Large intestine (tissue), 3 donors: ENCODE measurements at regions not wholly inside any gene's neighbourhood (a gene's known extent, or its start where the extent isn't known, plus 50 kb on each side); places are given as distances from the start of the nearest gene placed in this dataset.

Source experiments
- DNase-seq, 2 donors: peaks; one replicate each; pipeline versions ENCODE4 v3.0.0 to v3.0.0-alpha.2; 2013
- H3K27ac ChIP-seq: one replicate; pipeline ENCODE4 v1.5.1; 2013; ENCODE audit warnings: low read length
- H3K27me3 ChIP-seq: 2 replicates; pipeline ENCODE4 v1.6.1; 2013; ENCODE audit warnings: low read length; ENCODE audit not compliant: control insufficient read depth, insufficient read depth
- H3K36me3 ChIP-seq: 2 replicates; pipeline ENCODE4 v1.6.1; 2013; ENCODE audit warnings: low read length; ENCODE audit not compliant: control insufficient read depth, insufficient read depth
- H3K4me1 ChIP-seq: one replicate; pipeline ENCODE4 v1.6.1; 2013; ENCODE audit warnings: low read length; ENCODE audit not compliant: control insufficient read depth, insufficient read depth
- H3K4me3 ChIP-seq: one replicate; pipeline ENCODE4 v1.5.1; 2013; ENCODE audit warnings: low read length
- H3K9me3 ChIP-seq: one replicate; pipeline ENCODE4 v1.6.1; 2013; ENCODE audit warnings: mild to moderate bottlenecking, low read depth, low read length, moderate library complexity; ENCODE audit not compliant: control insufficient read depth
- WGBS: methylation state at CpG from one replicate; pipeline ENCODE4 v1.1.5; 2013; ENCODE audit warnings: low lambda C conversion rate; ENCODE audit not compliant: insufficient coverage; 5-methylcytosine and 5-hydroxymethylcytosine counted together

- H3K27ac ChIP-seq, result no peak overlapping the region
- 85% methylated on average over 3 of the region's 4 CpGs for WGBS
- H3K4me3 ChIP-seq, result no peak overlapping the region
- no peaks in the 10 kb centered on the region for H3K36me3 ChIP-seq
- H3K27me3 ChIP-seq, result no peaks in the 10 kb centered on the region
- DNase-seq, result no peak
- H3K4me1 ChIP-seq, result no peaks in the 10 kb centered on the region
- H3K9me3 ChIP-seq, result no peaks in the 10 kb centered on the region
Observed at GRCh38 chr5:22918511-22918910, 65.4 kb upstream of the CDH12 start.

DNA sequence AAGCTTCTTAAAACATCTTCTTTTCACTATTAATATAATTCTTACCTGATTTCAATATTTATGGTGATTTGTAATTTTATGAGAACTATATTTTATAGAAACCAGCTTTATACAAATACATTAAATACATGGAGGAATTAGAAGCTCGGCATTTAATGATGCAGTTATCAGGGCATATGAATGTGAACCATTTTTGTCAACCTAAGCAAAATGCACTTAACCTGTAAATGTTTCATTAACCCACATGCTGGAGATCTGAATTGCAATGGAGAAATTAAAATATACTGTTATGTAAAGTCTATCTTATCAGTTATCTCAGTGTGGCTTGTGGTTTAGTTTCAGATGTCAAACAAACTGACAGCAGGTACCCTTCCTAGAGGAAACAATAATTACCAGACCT lies 63.2 kb upstream of the CDH12 start:
- 83% methylated on average over 1 of the region's 1 CpG for WGBS
- no peak overlapping the region for H3K4me3 ChIP-seq
- no peaks in the 10 kb centered on the region for H3K36me3 ChIP-seq
- no peak for DNase-seq
- H3K4me1 ChIP-seq, result no peaks in the 10 kb centered on the region
- H3K9me3 ChIP-seq, result no peaks in the 10 kb centered on the region
- no peak overlapping the region for H3K27ac ChIP-seq
- H3K27me3 ChIP-seq, result no peaks in the 10 kb centered on the region

- H3K27me3 ChIP-seq, result no peaks in the 10 kb centered on the region
- no peaks in the 10 kb centered on the region for H3K4me1 ChIP-seq
- H3K9me3 ChIP-seq, result no peaks in the 10 kb centered on the region
- no peaks in the 10 kb centered on the region for H3K36me3 ChIP-seq
- no peak overlapping the region for H3K4me3 ChIP-seq
- no peak for DNase-seq
- H3K27ac ChIP-seq, result no peak overlapping the region
Observed at GRCh38 chr5:22911019-22911418, 57.9 kb upstream of the CDH12 start.

DNA sequence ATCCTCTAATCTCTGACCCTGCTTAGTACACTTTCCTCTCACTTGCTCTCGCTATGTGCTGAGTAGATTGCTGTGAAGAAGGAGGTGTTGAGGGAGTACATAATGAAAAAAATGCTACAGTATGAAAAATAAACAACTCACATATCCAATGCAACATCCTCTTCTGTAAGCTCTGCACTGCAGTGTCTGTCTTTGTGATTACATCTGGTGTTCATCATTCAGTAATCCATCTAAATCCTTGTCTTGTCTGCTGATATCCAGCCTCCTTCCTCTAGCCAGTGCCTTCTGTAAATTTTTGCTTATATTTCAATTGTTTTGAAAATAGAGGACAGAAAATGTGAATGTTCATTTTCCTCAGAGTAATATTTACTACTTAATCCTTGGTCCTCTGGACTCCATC lies 57.4 kb upstream of the CDH12 start:
- no peaks in the 10 kb centered on the region for H3K9me3 ChIP-seq
- WGBS, result no CpG with 5 or more reads among the region's 1 CpG
- H3K4me1 ChIP-seq, result no peaks in the 10 kb centered on the region
- no peak overlapping the region for H3K27ac ChIP-seq
- no peaks in the 10 kb centered on the region for H3K27me3 ChIP-seq
- no peaks in the 10 kb centered on the region for H3K36me3 ChIP-seq
- no peak overlapping the region for H3K4me3 ChIP-seq
- no peak for DNase-seq

DNA sequence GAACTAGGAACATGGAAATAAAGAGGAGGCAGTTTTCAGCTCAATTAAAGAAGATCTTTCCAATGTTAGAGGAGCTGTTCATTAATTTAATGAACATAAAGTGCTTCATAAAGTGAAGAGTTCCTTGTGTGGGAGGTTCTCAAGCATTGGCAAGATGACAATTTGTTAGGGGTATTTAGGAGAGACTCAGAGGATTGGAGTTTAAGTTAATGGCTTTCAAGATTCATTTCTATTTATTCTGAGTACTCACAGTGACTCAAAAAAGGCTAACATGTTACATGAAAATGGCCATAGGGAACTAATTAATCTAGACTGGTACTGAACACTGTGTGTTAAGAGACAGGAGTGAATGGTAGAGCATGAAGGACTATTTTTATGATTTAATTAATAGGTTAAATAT lies 55.4 kb upstream of the CDH12 start:
- Histone ChIP-seq H3K9me3 (no peaks in the 10 kb centered on the region), H3K27ac (no peak overlapping the region), H3K4me3 (no peak overlapping the region), H3K27me3 (no peaks in the 10 kb centered on the region), H3K36me3 (no peaks in the 10 kb centered on the region), H3K4me1 (no peaks in the 10 kb centered on the region)
- no peak for DNase-seq

DNA sequence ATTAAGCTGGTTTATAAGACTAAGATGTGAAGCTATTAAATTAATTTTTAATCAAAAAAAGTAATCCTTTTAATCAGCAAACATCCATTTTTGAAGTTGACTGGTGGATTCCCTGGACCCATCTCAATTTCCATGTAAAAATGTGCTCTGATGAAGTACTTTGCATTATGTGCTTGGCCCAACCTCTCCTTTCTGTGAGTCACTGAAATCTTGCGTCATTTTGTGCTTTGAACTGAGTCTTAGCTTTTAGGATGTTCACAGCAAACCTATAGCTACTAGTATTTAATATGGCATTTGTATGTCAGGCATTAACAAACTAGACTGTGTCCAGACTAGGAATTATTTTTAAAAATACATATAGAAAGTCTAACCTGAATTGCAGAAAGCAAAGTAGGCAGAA lies 55.0 kb upstream of the CDH12 start:
- H3K4me1 ChIP-seq, result no peaks in the 10 kb centered on the region
- H3K4me3 ChIP-seq, result no peak overlapping the region
- DNase-seq, result no peak
- no CpG with 5 or more reads among the region's 1 CpG for WGBS
- H3K9me3 ChIP-seq, result no peaks in the 10 kb centered on the region
- H3K27me3 ChIP-seq, result no peaks in the 10 kb centered on the region
- no peaks in the 10 kb centered on the region for H3K36me3 ChIP-seq
- H3K27ac ChIP-seq, result no peak overlapping the region
